ENCODE measurements at regions not wholly inside any gene's neighbourhood (a gene's known extent, or its start where the extent isn't known, plus 50 kb on each side); places are given as distances from the start of the nearest gene placed in this dataset.
"Not testable (repeated sequence)": the region's sequence is repeated elsewhere in the genome, so short reads cannot be mapped to it uniquely, and the experiment has no call there.

- no peak for DNase-seq (ENCODE audit: low spot score)
Measured at GRCh38 chr16:52787709-52788108, 240.8 kb upstream of the TOX3 start.

- DNase-seq (ENCODE audit: low spot score) = no peak
Measured at GRCh38 chr16:52786091-52786490, 239.1 kb upstream of the TOX3 start.

- DNase-seq (ENCODE audit: low spot score) = no peak
Measured at GRCh38 chr16:52785653-52786052, 238.7 kb upstream of the TOX3 start.

- DNase-seq (ENCODE audit: low spot score) = no peak
Measured at GRCh38 chr16:52783616-52784015, 236.7 kb upstream of the TOX3 start.

- no peak for DNase-seq (ENCODE audit: low spot score)
Measured at GRCh38 chr16:52781005-52781630, 234.2 kb upstream of the TOX3 start.

GRCh38 chr16:52773026-52773425 lies 226.1 kb upstream of the TOX3 start:
- DNase-seq (ENCODE audit: low spot score) = no peak

GRCh38 chr16:52770828-52771227 lies 223.9 kb upstream of the TOX3 start:
- no peak for DNase-seq (ENCODE audit: low spot score)

GRCh38 chr16:52758473-52758855 lies 211.5 kb upstream of the TOX3 start:
- no peak for DNase-seq (ENCODE audit: low spot score)

GRCh38 chr16:52757746-52758472 lies 211.0 kb upstream of the TOX3 start:
- no peak for DNase-seq (ENCODE audit: low spot score)

GRCh38 chr16:52756812-52757517 lies 210.0 kb upstream of the TOX3 start:
- DNase-seq (ENCODE audit: low spot score) = no peak

- no peak for DNase-seq (ENCODE audit: low spot score)
Measured at GRCh38 chr16:52755396-52755795, 208.5 kb upstream of the TOX3 start.

GRCh38 chr16:52751035-52751434 lies 204.1 kb upstream of the TOX3 start:
- no peak for DNase-seq (ENCODE audit: low spot score)

GRCh38 chr16:52748741-52749140 lies 201.8 kb upstream of the TOX3 start:
- DNase-seq (ENCODE audit: low spot score) = no peak

GRCh38 chr16:52747088-52747595 lies 200.2 kb upstream of the TOX3 start:
- DNase-seq (ENCODE audit: low spot score) = no peak

GRCh38 chr16:52743707-52744106 lies 196.8 kb upstream of the TOX3 start:
- DNase-seq (ENCODE audit: low spot score) = no peak

- DNase-seq (ENCODE audit: low spot score) = no peak
Measured at GRCh38 chr16:52742608-52743170, 195.7 kb upstream of the TOX3 start.

- no peak for DNase-seq (ENCODE audit: low spot score)
Measured at GRCh38 chr16:52742052-52742451, 195.1 kb upstream of the TOX3 start.

- peak; percentile 49 for DNase-seq (ENCODE audit: low spot score)
Measured at GRCh38 chr16:52741351-52741750, 194.4 kb upstream of the TOX3 start.

- no peak for DNase-seq (ENCODE audit: low spot score)
Measured at GRCh38 chr16:52740766-52741165, 193.8 kb upstream of the TOX3 start.

GRCh38 chr16:52740333-52740732 lies 193.4 kb upstream of the TOX3 start:
- DNase-seq (ENCODE audit: low spot score) = no peak

- not testable (repeated sequence) for DNase-seq (ENCODE audit: low spot score)
Measured at GRCh38 chr16:52738992-52739391, 192.0 kb upstream of the TOX3 start.

- no peak for DNase-seq (ENCODE audit: low spot score)
Measured at GRCh38 chr16:52731219-52731875, 184.4 kb upstream of the TOX3 start.
